A673 (cell line): ENCODE measurements at regions not wholly inside any gene's neighbourhood (a gene's known extent, or its start where the extent isn't known, plus 50 kb on each side); places are given as distances from the start of the nearest gene placed in this dataset.
A peak's percentile ranks its signal among the peaks of the same experiment; 100 is the strongest.

Experiments
- BruUV-seq: library from RNA; stranded (reverse); fragments of 400-500 nt; replicated peaks from 2 replicates; lab custom pipeline; 2021; lab: Mats Ljungman, UMichigan
- CTCF ChIA-PET: fragments of 300-600 bp; sonication (Branson Sonifier 250); formaldehyde crosslinking; loops from one replicate; lab custom pipeline; 2022; ENCODE audit warnings: antibody characterized with exemption; lab: Charles Lee
- POLR2A ChIA-PET: fragments of 300-600 bp; sonication (Branson Sonifier 250); formaldehyde crosslinking; loops from one replicate; lab custom pipeline; 2022; ENCODE audit warnings: antibody characterized with exemption; ENCODE audit not compliant: low non-redundant PET; lab: Charles Lee
- DNase-seq: peaks from one replicate; pipeline ENCODE4 v3.0.0-alpha.2; 2015; ENCODE audit warnings: low spot score
- H3K27ac ChIP-seq: fragments of 200-600 bp; sonication (generic); 2 replicates; pipeline ENCODE4 v1.5.1; 2016; ENCODE audit warnings: mixed run types, low read depth, mild to moderate bottlenecking, mixed read lengths, antibody characterized with exemption, low read length; ENCODE audit not compliant: poor library complexity, severe bottlenecking
- H3K27me3 ChIP-seq: fragments of 200-600 bp; sonication (generic); replicated peaks from 2 replicates; pipeline ENCODE4 v1.6.1; 2017; ENCODE audit warnings: mixed run types, low read depth, mild to moderate bottlenecking, mixed read lengths, antibody characterized with exemption, low read length; ENCODE audit not compliant: insufficient read depth, poor library complexity
- H3K36me3 ChIP-seq: fragments of 200-600 bp; sonication (generic); 2 replicates; pipeline ENCODE4 v1.6.1; 2016; ENCODE audit warnings: mixed run types, mild to moderate bottlenecking, mixed read lengths, antibody characterized with exemption, low read length; ENCODE audit not compliant: insufficient read depth, poor library complexity, severe bottlenecking
- H3K4me1 ChIP-seq: fragments of 200-600 bp; sonication (generic); 2 replicates; pipeline ENCODE4 v1.6.1; 2017; ENCODE audit warnings: mixed run types, mild to moderate bottlenecking, mixed read lengths, antibody characterized with exemption, low read length; ENCODE audit not compliant: insufficient read depth, poor library complexity, severe bottlenecking
- H3K4me3 ChIP-seq: fragments of 200-600 bp; sonication (generic); 2 replicates; pipeline ENCODE4 v1.5.1; 2016; ENCODE audit warnings: low read depth, mixed run types, mild to moderate bottlenecking, mixed read lengths, low read length; ENCODE audit not compliant: poor library complexity, severe bottlenecking
- H3K9me3 ChIP-seq: fragments of 200-600 bp; sonication (generic); 2 replicates; pipeline ENCODE4 v1.6.1; 2016; ENCODE audit warnings: mixed run types, low read depth, mild to moderate bottlenecking, mixed read lengths, antibody characterized with exemption, low read length; ENCODE audit not compliant: poor library complexity, severe bottlenecking
- CTCF ChIP-seq: fragments of 300-800, 200-600 bp; sonication (generic); conservative IDR thresholded peaks from 2 replicates; pipeline ENCODE4 v1.5.1; 2017; ENCODE audit warnings: low read depth, mild to moderate bottlenecking, antibody characterized with exemption, low read length, moderate library complexity, mixed read lengths
- EZH2 ChIP-seq: fragments of 200-600 bp; sonication (generic); IDR thresholded peaks from 2 replicates; pipeline ENCODE4 v1.6.1; 2017; ENCODE audit warnings: borderline replicate concordance, low read depth, mild to moderate bottlenecking, mixed read lengths, antibody characterized with exemption, low read length; ENCODE audit not compliant: poor library complexity, severe bottlenecking
- intact Hi-C: fragments of 100-400 bp; cut with micrococcal nuclease; formaldehyde crosslinking; loops from one replicate; pipeline ENCODE4 v1.10.0; 2022; ENCODE audit not compliant: unreplicated experiment

- TF ChIP-seq EZH2 (no peak), CTCF (no peak)
Observed at GRCh38 chr6:167745670-167746389, 80.9 kb upstream of the AFDN start.

GRCh38 chr6:167746390-167746907 lies 80.3 kb upstream of the AFDN start:
- Histone ChIP-seq H3K27me3 (no peaks in the 10 kb centered on the region), H3K27ac (no peak overlapping the region), H3K4me3 (no peak overlapping the region), H3K36me3 (no peaks in the 10 kb centered on the region), H3K4me1 (no peaks in the 10 kb centered on the region), H3K9me3 (no peaks in the 10 kb centered on the region)
- TF ChIP-seq EZH2: no peak
- TF ChIP-seq CTCF: no peak
- intact Hi-C loops: no loop called here
- no TSS peak for BruUV-seq
- DNase-seq: no peak
- ChIA-PET POLR2A (no interaction called here), CTCF (interaction anchor here (0.7 kb wide), 1 partner anchor 685 kb away, joined by 3 read pairs; no protein-coding TSS in a partner anchor)

More at GRCh38 chr6:167745670-167746389, 80.9 kb upstream of the AFDN start:
- no peaks in the 10 kb centered on the region for H3K9me3 ChIP-seq
- CTCF ChIA-PET: no interaction called here
- BruUV-seq: no TSS peak
- H3K27me3 ChIP-seq: no peaks in the 10 kb centered on the region
- no peaks in the 10 kb centered on the region for H3K4me1 ChIP-seq
- no peak overlapping the region for H3K4me3 ChIP-seq
- DNase-seq: no peak
- H3K27ac ChIP-seq: no peak overlapping the region
- intact Hi-C loops: no loop called here
- POLR2A ChIA-PET: no interaction called here
- no peaks in the 10 kb centered on the region for H3K36me3 ChIP-seq

DNA sequence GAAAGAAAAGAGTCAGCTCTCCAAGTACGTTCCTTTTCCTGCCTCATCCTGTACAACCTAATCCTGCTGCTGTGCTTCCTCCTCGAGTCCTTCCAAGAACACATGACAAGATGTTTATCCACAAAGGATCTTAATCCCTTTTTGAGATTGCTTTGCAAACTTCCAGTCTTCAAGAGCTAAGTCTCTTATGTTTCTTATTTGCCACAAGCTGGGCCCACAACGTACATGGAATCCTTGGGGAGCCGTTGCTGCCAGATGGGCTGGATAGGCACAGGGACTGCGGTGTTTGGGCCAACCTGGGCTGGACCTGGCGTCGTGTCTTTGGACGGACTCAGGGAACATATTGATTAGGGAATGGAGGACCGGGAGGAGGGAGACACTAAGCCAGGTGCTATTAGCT lies 79.7 kb upstream of the AFDN start:
- no peaks in the 10 kb centered on the region for H3K36me3 ChIP-seq
- no peaks in the 10 kb centered on the region for H3K27me3 ChIP-seq
- intact Hi-C loops: no loop called here
- no peaks in the 10 kb centered on the region for H3K4me1 ChIP-seq
- ChIA-PET CTCF (interaction anchor here (0.7 kb wide), 1 partner anchor 686 kb away, joined by 3 read pairs; no protein-coding TSS in a partner anchor), POLR2A (no interaction called here)
- no peak overlapping the region for H3K27ac ChIP-seq
- DNase-seq: peak; percentile 25
- no peak overlapping the region for H3K4me3 ChIP-seq
- TF ChIP-seq CTCF: no peak
- TF ChIP-seq EZH2: no peak
- no TSS peak for BruUV-seq
- H3K9me3 ChIP-seq: no peaks in the 10 kb centered on the region
